NOMO-1 treated with DMSO at 0.1 percent for 48 hours (cell line): ENCODE measurements at regions not wholly inside any gene's neighbourhood (a gene's known extent, or its start where the extent isn't known, plus 50 kb on each side); places are given as distances from the start of the nearest gene placed in this dataset.
"Not testable (repeated sequence)": the region's sequence is repeated elsewhere in the genome, so short reads cannot be mapped to it uniquely, and the experiment has no call there.

Experiments used
- DNase-seq: peaks from one replicate; lab custom pipeline; 2025; ENCODE audit not compliant: unreplicated experiment; lab: John Stamatoyannopoulos, UW

DNA sequence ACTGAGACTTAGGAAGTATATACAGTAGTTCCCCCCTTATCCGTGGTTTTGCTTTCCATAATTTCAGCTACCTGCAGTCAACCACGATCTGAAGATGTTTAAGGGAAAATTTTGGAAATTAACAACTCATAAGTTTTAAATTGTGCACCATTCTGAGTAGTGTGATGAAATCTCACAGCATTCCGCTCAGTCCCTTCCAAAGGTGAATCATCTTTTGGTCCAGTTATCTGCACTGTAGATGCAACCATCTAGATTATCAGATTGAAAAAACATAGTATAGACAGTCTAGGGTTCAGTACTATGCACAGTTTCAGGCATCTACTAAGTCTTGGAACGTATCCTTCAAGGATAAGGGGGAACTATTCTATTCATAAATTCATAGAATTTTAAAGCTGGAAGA lies 109.0 kb downstream of the ANXA3 start:
- DNase-seq = no peak

DNA sequence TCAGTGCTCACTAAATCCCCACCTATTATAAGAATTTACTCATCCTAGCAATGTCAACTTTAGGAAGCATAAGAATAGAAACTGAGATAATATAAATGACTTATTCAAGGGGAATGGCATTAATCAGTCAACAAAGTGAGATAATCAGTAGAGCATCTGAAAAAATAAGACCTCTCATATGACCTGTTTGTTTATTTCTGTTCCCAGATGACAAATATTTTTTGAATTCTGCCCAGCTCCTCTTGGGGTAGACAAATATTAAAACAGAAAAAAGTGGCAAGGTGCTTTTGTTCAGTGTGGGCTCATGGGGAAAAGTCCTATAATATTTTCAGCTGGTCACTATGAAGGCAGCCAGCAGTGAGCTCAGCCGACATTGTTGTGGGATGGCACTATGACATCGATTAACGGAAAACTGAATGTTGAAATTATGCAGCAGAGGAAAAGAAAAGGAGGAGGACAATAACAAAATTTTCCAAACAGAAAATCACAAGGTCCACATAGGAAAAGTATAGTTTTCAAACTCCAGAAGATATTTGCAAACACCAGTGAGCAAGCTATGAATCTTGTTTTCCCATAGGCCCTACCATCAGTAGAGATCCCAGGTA lies 109.6 kb downstream of the ANXA3 start:
- no peak for DNase-seq

DNA sequence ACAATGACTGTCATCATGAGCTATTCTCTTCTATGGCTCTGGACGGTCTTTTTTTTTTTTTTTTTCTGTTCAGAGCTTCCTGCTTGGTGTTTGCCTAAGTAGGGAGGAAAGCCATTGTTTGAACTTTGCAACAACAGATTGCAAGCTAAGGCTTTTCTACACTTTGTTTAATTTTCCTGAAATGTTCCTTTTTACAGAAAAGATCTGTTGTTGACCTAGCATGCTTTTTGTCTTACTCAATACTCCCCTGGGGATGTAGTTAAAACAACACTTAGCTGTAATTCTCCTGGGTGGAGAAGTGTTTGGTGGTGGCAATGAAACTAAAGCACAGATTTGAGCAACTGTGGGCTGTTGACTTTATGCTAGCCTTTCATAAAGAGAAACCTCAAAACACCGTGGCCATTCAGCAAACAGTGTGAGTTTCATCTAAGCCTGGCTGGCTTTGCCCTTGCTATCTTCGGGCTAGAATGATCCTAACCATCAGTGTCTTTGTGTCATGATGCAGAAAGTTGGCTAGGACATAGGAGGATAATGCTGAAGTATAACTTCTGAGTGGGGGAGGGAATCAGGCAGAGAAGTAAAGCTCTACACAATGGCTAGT lies 110.5 kb downstream of the ANXA3 start:
- DNase-seq = peak; percentile 38

DNA sequence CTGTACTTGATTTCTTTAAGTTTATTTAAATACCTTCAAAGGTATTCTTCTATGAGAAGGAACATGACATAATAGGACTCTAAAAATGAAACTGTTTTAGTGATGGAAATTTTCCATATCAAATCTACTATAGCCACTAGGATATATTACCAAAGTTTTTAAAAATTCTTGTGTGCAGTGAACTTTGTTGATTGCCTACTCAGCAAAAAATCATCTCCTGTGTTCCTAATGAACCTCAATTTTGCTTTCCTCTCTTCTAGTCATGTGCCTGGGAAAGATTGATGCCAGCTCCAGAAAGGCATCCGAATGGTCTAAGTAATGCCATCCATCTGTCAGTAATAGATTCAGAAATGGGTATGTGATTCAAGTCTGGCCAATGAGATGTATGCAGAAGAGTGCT lies 111.1 kb downstream of the ANXA3 start:
- DNase-seq = no peak

DNA sequence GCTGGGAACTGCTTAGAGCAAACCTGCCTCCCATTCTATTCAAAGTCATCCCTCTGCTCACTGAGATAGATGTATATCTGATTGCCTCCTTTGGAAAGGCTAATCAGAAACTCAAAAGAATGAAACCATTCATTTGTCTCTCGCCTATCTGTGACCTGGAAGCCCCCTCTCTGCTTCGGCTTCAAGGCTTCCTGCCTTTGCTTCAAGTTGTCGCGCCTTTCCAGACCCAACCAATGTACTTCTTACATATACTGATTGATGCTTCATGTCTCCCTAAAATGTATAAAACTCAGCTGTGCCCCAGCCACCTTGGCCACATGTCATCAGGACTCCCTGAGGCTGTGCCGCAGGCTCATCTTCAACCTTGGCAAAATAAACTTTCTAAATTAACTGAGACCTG lies 111.9 kb upstream of the BMP2K start:
- DNase-seq = not testable (repeated sequence)

DNA sequence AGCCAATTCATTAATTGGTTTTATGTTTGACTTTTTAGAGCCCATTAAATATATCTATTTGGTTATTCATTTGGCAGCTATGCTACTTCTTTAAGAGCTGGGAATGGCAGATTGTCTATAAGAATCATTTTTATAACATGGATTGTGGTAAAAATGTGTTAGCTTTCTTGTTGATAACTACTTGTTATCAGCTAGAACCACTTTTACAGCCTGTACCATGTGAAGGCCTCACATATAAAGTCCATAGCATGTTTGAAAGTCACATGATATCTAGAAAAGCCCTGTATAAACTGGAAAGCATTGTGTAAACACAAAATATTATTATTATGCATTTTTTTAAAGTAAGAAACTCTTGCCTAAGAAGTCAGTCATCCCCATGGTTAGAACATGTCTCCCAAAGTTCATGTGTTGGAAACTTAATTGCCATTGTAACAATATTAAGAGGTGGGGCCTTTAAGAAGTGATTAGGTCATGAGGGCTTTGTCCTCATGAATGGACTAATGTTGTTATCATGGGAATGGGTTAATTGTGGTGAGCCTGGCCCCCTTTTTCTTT lies 110.9 kb upstream of the BMP2K start:
- no peak for DNase-seq

DNA sequence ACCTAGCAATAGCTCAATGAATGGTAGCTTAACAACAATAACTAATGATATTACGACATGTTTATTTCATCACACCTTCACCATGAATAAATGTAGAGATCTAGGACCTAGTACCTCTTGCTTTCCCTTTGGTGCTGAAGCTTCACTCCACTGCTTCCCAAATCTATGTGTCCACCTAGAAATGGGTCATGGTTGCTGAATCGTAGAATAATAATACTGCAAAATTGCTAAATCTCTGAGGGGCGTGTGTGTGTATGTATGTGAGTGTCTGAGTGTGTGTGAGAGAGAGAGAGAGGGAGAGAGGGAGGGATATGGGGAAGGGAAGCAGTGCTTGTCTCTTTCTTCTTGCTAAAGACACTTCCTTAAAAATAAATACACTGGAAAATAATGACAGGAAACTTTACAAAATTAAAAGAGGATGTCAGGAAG lies 109.3 kb upstream of the BMP2K start:
- DNase-seq = peak; percentile 68

DNA sequence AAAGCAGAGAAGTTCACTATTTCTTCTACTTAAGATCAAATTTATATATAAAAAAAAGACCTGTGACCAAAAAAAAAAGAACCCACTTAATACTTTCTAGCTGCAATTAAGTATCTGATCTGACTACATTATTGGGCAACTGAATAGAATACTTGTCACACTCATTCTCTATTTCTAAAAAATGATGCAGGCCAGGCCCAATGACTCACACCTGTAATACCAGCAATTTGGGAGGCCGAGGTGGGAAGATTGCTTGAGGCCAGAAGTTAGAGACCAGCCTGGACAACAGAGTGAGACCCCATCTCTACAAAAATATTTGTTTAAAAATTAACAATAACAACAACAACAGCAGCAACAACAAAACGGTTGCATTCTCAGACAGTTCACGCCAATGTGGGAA lies 108.8 kb upstream of the BMP2K start:
- DNase-seq = peak; percentile 68

DNA sequence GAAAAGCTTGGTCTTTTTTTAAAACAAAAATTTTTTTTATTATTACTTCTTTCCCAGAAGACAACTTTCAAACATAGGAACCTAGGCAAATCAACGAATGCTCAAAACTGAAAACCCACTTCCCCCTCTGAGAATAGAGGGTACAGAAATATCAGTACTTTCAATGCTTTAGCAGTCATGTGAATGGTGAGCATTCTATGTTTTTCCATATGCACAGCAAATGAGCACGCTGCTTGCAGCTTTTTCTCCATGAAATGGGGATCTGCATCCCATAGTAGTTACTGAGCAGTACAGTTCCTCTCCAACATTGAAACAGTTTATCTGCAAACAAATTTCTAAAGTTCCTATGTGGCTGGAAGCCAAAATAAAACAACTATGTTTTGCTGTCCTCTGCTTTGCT lies 108.4 kb upstream of the BMP2K start:
- DNase-seq = peak; percentile 11

DNA sequence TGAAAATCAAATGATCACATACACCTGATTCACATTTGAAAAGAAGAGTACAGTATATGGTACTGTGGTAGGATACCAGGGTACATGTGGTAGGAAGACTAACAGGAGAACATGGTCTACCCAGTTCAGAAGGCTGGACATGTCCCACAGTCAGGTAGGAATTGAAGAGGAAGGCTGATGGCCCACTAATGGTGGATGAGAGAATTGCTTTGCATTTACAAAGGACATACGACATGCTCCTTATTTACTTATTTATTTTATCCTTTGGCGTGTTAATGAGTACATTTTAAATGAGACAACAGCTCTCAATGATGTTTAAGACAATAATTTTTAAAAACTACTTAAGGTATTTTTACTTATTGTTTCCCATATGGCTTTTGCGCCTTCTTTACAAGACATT lies 106.7 kb upstream of the BMP2K start:
- no peak for DNase-seq

DNA sequence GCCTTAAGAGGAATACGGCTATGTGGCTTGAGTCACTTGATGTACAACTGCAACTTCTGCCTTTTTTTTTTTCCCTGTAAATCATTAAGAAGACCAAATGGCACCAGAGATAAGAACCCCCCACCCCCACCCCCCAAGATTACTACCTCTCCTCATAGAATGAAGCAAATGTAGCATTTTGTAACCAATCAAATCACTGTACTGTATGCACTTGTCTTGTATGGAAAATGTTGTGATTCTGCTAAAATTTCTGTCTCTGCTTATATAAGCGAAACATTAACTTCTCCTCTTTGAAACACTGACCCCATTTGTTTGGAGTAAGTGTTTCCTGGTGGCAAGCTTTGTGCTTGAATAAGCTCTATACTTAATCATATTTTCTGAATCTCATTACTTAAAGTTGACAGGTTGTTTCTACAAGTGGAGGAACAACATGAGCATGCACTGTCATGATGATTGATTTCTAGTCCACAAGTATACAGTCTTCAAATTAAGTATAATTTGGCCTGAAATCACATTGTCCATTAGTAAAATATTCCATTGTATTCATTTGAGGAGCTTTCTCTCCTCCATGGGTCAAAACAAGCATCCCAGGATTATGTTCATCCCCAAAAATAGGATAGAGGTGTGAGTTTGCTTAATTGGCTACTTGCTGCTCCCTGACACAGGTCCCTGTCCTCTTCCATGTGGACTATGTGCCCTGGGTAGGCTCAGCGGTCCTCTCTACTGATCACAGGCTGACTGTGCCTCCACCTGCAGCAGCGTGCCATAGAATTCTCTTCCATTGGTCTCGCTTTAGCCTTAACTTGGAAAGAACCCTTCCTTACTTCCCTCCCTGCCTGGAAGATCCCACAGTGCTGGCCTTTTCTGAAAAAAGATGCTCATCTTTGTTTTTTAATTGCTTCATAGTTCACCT lies 104.0 kb upstream of the BMP2K start:
- peak; percentile 9 for DNase-seq

DNA sequence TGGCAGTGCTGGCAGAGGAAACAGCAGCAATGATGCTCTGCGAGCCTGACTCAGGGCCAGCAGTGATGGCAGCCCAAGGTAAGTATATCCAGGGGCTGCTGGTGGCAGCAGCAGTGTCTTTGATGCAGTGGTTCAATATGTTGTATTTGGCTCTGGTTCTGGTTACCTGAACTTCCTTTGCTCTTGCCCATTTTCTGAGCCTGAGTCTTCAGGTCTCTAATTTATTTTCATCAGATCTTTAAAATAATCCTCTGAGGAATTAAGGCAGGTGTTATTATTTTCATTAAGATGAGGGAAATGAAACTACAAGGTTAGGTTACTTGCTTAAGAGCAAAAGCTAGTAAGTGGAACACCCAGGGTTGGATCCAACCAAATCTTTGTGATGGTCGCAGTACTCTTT lies 102.8 kb upstream of the BMP2K start:
- DNase-seq = no peak

DNA sequence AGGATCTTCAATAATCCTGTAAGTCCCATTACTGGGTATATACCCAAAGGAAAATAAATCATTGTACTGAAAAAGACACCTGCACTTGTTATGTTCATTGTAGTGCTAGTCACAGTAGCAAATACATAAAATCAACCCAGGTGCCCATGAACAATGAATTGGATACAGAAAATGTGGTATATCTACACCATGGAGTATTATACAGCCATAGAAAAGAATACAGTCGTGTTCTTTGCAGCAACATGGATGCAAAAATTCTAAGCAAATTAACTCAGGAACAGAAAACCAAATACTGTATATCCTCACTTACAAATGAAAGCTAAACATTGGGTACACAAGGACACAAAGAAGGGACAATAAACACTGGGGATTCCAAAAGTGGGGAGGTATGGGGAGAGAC lies 100.8 kb upstream of the BMP2K start:
- no peak for DNase-seq

DNA sequence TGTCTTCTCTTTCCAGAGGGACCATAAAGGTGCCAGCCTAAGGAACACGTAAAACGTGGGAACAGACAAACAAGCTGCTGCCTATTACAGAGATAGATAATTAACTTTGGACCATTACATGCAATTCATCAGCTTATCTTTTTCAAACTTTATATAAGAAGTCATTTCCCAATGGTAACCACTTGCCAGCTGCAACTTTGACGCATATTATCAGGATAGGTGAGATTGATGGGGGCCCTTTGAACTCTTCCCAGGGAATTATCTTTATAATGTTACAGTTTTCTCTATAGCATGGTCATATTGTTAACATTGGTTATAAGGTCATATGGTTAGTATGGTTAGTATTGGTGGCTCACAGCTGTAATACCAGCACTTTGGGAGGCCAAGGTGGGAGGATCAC lies 94.1 kb upstream of the BMP2K start:
- no peak for DNase-seq

DNA sequence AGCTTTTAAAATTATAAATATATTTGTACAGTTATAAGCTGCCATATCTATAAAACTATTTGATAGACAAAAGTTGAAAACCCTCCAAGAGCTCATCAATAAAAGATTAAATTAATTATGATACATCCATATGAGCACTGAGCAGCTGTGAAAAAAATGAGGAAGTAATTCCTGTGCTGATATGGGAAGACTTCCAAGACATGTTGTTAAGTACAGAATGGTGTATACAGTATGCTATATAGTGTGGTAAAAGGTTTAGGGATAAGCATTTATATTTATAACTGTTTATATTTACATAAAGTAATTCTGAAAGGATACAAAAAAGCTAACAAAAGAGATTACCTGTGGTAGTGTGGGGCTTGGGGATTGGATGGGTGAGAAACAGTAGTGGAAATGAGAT lies 92.8 kb upstream of the BMP2K start:
- peak; percentile 2 for DNase-seq

DNA sequence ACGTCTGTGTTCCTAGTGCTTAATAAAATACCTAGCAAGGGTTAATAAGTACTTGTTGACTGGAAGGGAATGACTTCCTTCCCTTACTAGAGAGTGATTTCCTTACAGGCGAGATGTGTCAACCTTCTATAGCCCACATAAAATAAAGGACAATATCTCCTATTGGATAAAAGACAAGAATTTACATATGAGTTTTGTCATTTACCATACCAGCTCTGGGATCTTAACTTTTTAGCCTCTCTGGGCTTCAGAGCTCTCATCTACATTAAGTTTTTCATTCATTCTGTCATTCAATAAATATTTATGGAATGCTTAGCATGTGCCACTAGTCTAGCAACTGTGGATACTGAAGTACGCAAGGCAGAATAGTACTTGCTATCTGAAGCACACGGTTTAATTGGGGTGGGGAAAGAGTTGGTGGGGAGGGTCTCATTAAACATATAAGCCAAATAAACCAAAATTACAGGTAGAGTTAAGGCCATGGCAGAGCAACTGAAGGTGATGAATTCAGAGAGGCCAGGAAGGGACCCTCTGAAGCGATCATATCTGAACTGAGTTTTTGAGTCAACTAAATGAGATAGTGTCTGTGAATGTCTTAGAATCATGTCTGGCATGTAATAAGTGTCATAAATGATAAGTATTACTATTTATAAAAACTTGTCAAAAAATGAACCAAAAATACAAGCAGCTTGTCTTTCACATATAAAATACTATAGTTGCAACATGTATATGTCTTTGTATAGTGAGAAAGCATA lies 91.6 kb upstream of the BMP2K start:
- no peak for DNase-seq

DNA sequence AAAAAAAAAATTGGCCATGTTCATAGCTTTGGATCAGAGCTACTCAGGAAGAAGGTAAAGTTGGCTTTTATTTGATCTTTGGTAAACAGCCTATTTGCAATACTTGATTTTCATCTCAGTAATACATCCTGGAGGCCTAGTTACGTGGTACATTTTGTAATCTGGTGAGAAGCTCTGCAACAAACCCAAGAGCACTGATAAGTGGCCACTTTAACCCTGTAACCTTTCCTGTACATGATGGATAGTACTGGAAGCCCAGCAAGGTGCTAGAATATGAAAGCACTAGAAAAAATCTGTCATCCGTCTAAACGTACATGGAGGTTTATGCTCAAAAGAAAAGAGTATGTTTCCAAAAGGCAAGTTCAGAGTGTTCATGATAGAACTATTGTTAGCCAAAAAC lies 88.3 kb upstream of the BMP2K start:
- DNase-seq = no peak

DNA sequence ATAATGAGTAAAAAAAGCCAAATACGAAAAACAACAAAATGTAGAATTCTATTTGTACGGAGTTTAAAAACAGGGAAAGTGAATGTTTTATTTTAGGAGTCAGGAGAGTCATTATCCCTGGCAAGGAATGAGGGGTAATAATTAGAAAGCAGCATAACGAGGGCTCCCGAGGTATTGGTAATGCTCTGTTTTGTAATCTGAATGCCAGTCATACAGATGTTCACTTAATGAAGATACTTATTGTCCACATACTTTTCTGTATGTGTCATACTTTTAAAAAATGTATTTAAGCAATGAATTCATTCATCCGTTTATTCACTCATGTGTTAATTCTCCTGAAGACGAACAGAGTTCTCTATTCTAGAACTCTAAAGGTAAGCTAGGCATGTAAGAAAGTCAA lies 87.8 kb upstream of the BMP2K start:
- DNase-seq = no peak

DNA sequence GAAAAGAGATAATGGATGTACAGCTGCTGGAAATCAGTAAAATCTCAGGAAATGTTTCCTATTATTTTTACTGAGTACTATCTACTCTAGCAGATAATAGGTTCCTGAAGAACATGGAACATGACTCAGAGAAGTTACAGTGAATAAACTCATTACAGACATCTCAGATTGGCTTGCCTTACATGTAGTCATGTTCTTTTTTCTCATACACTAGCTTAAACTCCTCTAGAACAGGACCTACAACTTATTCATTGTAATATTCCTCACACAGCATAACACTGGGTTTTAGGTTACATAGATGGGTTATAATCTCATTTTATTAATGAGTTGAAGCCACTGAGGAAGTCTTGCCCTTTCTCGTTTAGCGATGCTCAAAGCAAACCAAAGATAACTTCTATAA lies 86.9 kb upstream of the BMP2K start:
- no peak for DNase-seq

DNA sequence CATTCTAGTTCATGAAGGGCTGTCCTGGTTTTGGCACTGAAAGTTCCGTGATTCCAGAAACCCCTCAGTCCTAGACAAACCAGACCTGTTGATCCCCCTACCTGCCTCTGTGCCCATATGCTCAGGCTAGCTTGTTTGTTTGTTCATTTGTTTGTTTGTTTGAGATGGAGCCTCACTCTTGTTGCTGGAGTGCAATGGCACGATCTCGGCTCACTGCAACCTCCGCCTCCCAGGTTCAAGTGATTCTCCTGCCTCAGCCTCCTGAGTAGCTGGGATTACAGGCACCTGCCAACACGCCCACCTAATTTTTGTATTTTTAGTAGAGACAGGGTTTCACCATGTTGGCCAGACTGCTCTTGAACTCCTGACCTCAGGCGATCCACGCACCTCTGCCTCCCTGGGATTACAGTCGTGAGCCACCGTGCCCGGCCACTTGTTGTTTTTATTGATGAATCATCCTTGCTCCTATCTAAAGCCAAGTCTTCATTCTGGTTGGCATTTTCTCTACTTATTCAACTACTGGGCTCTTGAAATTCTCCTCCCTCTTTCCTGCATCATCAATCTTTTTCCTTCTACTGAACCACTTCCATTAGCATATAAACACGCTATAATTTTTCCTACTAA lies 86.3 kb upstream of the BMP2K start:
- DNase-seq = no peak

DNA sequence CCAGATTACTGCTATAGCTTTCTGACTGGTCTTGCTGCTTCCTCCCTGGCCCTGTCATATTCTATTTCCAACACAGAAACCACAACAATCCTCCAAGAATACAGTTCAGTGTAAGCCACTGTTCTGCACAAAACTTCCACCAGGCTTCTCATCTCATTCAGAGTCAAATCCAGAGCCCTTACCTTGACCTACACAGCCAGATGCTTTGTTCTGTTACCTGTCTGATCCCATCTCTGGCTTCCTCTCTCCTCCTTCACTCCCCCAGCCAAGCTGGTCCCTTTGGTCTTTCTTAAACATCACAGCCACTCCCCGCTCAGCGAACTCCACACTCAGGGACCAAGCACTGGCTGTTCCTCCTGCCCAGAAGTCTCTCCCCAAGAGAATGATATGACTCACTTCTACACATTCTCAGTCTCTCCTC lies 84.8 kb upstream of the BMP2K start:
- DNase-seq = peak; percentile 23
